ENCODE measurements at regions not wholly inside any gene's neighbourhood (a gene's known extent, or its start where the extent isn't known, plus 50 kb on each side); places are given as distances from the start of the nearest gene placed in this dataset.
A peak's percentile ranks its signal among the peaks of the same experiment; 100 is the strongest.
"Not testable (repeated sequence)": the region's sequence is repeated elsewhere in the genome, so short reads cannot be mapped to it uniquely, and the experiment has no call there.

GRCh38 chr14:22202313-22202712, 386.7 kb downstream of the DAD1 start:
- CTCF ChIA-PET, result interaction anchor here in 1 of 2 donors (0.6 kb wide), 1 partner anchor 33 kb away, joined by 3 read pairs; no protein-coding TSS in a partner anchor
- peak overlapping the region; percentile 68 to 80 for H3K27ac Mint-ChIP-seq

GRCh38 chr14:22200977-22201605, 387.9 kb downstream of the DAD1 start:
- no peaks in the 10 kb centered on the region for H3K9me3 ChIP-seq
- no peak overlapping the region for H3K27ac ChIP-seq (ENCODE audit: low read length)
- ATAC-seq (replicated peaks in 1 of 4), result peak; percentile 27 to 81 (median 66)
- no peaks in the 10 kb centered on the region for H3K36me3 ChIP-seq (ENCODE audit: control insufficient read depth in 2 of 2, extremely low read depth in 1 of 2, insufficient read depth in 1 of 2, low read length in 1 of 2)
- ChIA-PET POLR2A (interaction anchor here in 1 of 2 donors (0.6 kb wide), 1 partner anchor 288 kb away, joined by 3 read pairs; no protein-coding TSS in a partner anchor), CTCF (interaction anchor here in 1 of 2 donors (0.6 to 2.4 kb wide), 15 partner anchors 17 to 654 kb away, joined by 3 to 21 read pairs (median 5); no protein-coding TSS in a partner anchor)
- no peaks in the 10 kb centered on the region for H3K27me3 Mint-ChIP-seq
- peak in 1 of 35 experiments; percentile 60 for DNase-seq
- H3K4me3 Mint-ChIP-seq, result no peak overlapping the region
- H3K27me3 ChIP-seq (replicated peaks in 1 of 2; ENCODE audit: control insufficient read depth in 2 of 2, extremely low read depth in 1 of 2, insufficient read depth in 2 of 2, low read length in 1 of 2), result no peaks in the 10 kb centered on the region
- H3K4me1 Mint-ChIP-seq, result peaks cover 3 to 7% (median 4%) of the 10 kb centered on the region in 3 donors
- no CpG with 5 or more reads among the region's 1 CpG for WGBS (ENCODE audit: insufficient coverage)
- no peaks in the 10 kb centered on the region for H3K9me3 Mint-ChIP-seq
- H3K4me1 ChIP-seq (ENCODE audit: control insufficient read depth in 1 of 2, extremely low read depth in 1 of 2, insufficient read depth in 2 of 2, low read length in 2 of 2), result no peaks in the 10 kb centered on the region
- H3K4me3 ChIP-seq (ENCODE audit: control insufficient read depth in 1 of 2, extremely low read depth in 1 of 2, low read length in 1 of 2), result no peak overlapping the region
- H3K36me3 Mint-ChIP-seq, result no peaks in the 10 kb centered on the region
- H3K27ac Mint-ChIP-seq, result no peak overlapping the region

More at GRCh38 chr14:22202313-22202712, 386.7 kb downstream of the DAD1 start:
- Mint-ChIP-seq H3K4me3 (peak overlapping the region; percentile 58 to 70 (median 70)), H3K27me3 (no peaks in the 10 kb centered on the region), H3K9me3 (no peaks in the 10 kb centered on the region), H3K36me3 (no peaks in the 10 kb centered on the region), H3K4me1 (peaks cover 3 to 7% (median 4%) of the 10 kb centered on the region in 3 donors)
- Histone ChIP-seq H3K36me3 (ENCODE audit: control insufficient read depth in 2 of 2, extremely low read depth in 1 of 2, insufficient read depth in 1 of 2, low read length in 1 of 2) (no peaks in the 10 kb centered on the region), H3K9me3 (no peaks in the 10 kb centered on the region), H3K27me3 (replicated peaks in 1 of 2; ENCODE audit: control insufficient read depth in 2 of 2, extremely low read depth in 1 of 2, insufficient read depth in 2 of 2, low read length in 1 of 2) (no peaks in the 10 kb centered on the region), H3K27ac (ENCODE audit: low read length) (no peak overlapping the region), H3K4me3 (ENCODE audit: control insufficient read depth in 1 of 2, extremely low read depth in 1 of 2, low read length in 1 of 2) (peak overlapping the region in 1 of 2 donors; percentile 10), H3K4me1 (ENCODE audit: control insufficient read depth in 1 of 2, extremely low read depth in 1 of 2, insufficient read depth in 2 of 2, low read length in 2 of 2) (no peaks in the 10 kb centered on the region)
- DNase-seq, result no peak
- ATAC-seq (replicated peaks in 1 of 4), result no peak
- WGBS (ENCODE audit: insufficient coverage), result no CpG with 5 or more reads among the region's 2 CpGs
- POLR2A ChIA-PET, result no interaction called here

GRCh38 chr14:22200131-22200530, 388.9 kb downstream of the DAD1 start:
- H3K27me3 ChIP-seq (replicated peaks in 1 of 2; ENCODE audit: control insufficient read depth in 2 of 2, extremely low read depth in 1 of 2, insufficient read depth in 2 of 2, low read length in 1 of 2); ATAC-seq (replicated peaks in 1 of 4); POLR2A ChIA-PET; H3K4me1 Mint-ChIP-seq; DNase-seq; H3K9me3 Mint-ChIP-seq; H3K4me3 ChIP-seq (ENCODE audit: control insufficient read depth in 1 of 2, extremely low read depth in 1 of 2, low read length in 1 of 2); H3K4me1 ChIP-seq (ENCODE audit: control insufficient read depth in 1 of 2, extremely low read depth in 1 of 2, insufficient read depth in 2 of 2, low read length in 2 of 2); H3K27me3 Mint-ChIP-seq; H3K9me3 ChIP-seq; H3K27ac Mint-ChIP-seq; H3K36me3 Mint-ChIP-seq; H3K4me3 Mint-ChIP-seq; H3K27ac ChIP-seq (ENCODE audit: low read length); H3K36me3 ChIP-seq (ENCODE audit: control insufficient read depth in 2 of 2, extremely low read depth in 1 of 2, insufficient read depth in 1 of 2, low read length in 1 of 2): not testable (repeated sequence)
- no CpG with 5 or more reads among the region's 2 CpGs for WGBS (ENCODE audit: insufficient coverage)
- CTCF ChIA-PET, result interaction anchor here (0.6 to 2.4 kb wide), 4 partner anchors 22 to 43 kb away, joined by 3 to 21 read pairs (median 7); no protein-coding TSS in a partner anchor

- Histone ChIP-seq H3K9me3 (no peaks in the 10 kb centered on the region), H3K4me3 (ENCODE audit: control insufficient read depth in 1 of 2, extremely low read depth in 1 of 2, low read length in 1 of 2) (no peak overlapping the region), H3K4me1 (ENCODE audit: control insufficient read depth in 1 of 2, extremely low read depth in 1 of 2, insufficient read depth in 2 of 2, low read length in 2 of 2) (peaks cover 0 to 5% of the 10 kb centered on the region in 2 experiments), H3K27ac (ENCODE audit: low read length) (no peak overlapping the region), H3K27me3 (replicated peaks in 1 of 2; ENCODE audit: control insufficient read depth in 2 of 2, extremely low read depth in 1 of 2, insufficient read depth in 2 of 2, low read length in 1 of 2) (no peaks in the 10 kb centered on the region), H3K36me3 (ENCODE audit: control insufficient read depth in 2 of 2, extremely low read depth in 1 of 2, insufficient read depth in 1 of 2, low read length in 1 of 2) (no peaks in the 10 kb centered on the region)
- ATAC-seq (replicated peaks in 1 of 4), result no peak
- H3K36me3 Mint-ChIP-seq, result no peaks in the 10 kb centered on the region
- no peaks in the 10 kb centered on the region for H3K27me3 Mint-ChIP-seq
- H3K27ac Mint-ChIP-seq, result no peak overlapping the region
- ChIA-PET POLR2A (no interaction called here), CTCF (no interaction called here)
- no peaks in the 10 kb centered on the region for H3K4me1 Mint-ChIP-seq
- no peak overlapping the region for H3K4me3 Mint-ChIP-seq
- no peak for DNase-seq
- no CpG with 5 or more reads among the region's 2 CpGs for WGBS (ENCODE audit: insufficient coverage)
- no peaks in the 10 kb centered on the region for H3K9me3 Mint-ChIP-seq
These were observed 394.4 kb downstream of the DAD1 start for GRCh38 chr14:22194664-22195063.

GRCh38 chr14:22190411-22191191, 398.4 kb downstream of the DAD1 start:
- no CpG with 5 or more reads among the region's 10 CpGs for WGBS (ENCODE audit: insufficient coverage)
- Histone ChIP-seq H3K27me3 (replicated peaks in 1 of 2; ENCODE audit: control insufficient read depth in 2 of 2, extremely low read depth in 1 of 2, insufficient read depth in 2 of 2, low read length in 1 of 2) (no peaks in the 10 kb centered on the region), H3K36me3 (ENCODE audit: control insufficient read depth in 2 of 2, extremely low read depth in 1 of 2, insufficient read depth in 1 of 2, low read length in 1 of 2) (no peaks in the 10 kb centered on the region), H3K4me1 (ENCODE audit: control insufficient read depth in 1 of 2, extremely low read depth in 1 of 2, insufficient read depth in 2 of 2, low read length in 2 of 2) (peaks cover 0 to 5% of the 10 kb centered on the region in 2 experiments), H3K4me3 (ENCODE audit: control insufficient read depth in 1 of 2, extremely low read depth in 1 of 2, low read length in 1 of 2) (no peak overlapping the region), H3K9me3 (no peaks in the 10 kb centered on the region), H3K27ac (ENCODE audit: low read length) (no peak overlapping the region)
- no peak overlapping the region for H3K4me3 Mint-ChIP-seq
- POLR2A ChIA-PET, result no interaction called here
- ATAC-seq (replicated peaks in 1 of 4) (no peak), DNase-seq (no peak)
- H3K9me3 Mint-ChIP-seq, result no peaks in the 10 kb centered on the region
- CTCF ChIA-PET, result no interaction called here
- H3K27ac Mint-ChIP-seq, result no peak overlapping the region
- no peaks in the 10 kb centered on the region for H3K4me1 Mint-ChIP-seq
- H3K27me3 Mint-ChIP-seq, result no peaks in the 10 kb centered on the region
- H3K36me3 Mint-ChIP-seq, result no peaks in the 10 kb centered on the region

- no peaks in the 10 kb centered on the region for H3K9me3 Mint-ChIP-seq
- no peak overlapping the region for H3K4me3 Mint-ChIP-seq
- Histone ChIP-seq H3K27ac (ENCODE audit: low read length) (no peak overlapping the region), H3K4me1 (ENCODE audit: control insufficient read depth in 1 of 2, extremely low read depth in 1 of 2, insufficient read depth in 2 of 2, low read length in 2 of 2) (peaks cover 0 to 5% of the 10 kb centered on the region in 2 experiments), H3K36me3 (ENCODE audit: control insufficient read depth in 2 of 2, extremely low read depth in 1 of 2, insufficient read depth in 1 of 2, low read length in 1 of 2) (no peaks in the 10 kb centered on the region), H3K27me3 (replicated peaks in 1 of 2; ENCODE audit: control insufficient read depth in 2 of 2, extremely low read depth in 1 of 2, insufficient read depth in 2 of 2, low read length in 1 of 2) (no peaks in the 10 kb centered on the region), H3K4me3 (ENCODE audit: control insufficient read depth in 1 of 2, extremely low read depth in 1 of 2, low read length in 1 of 2) (no peak overlapping the region), H3K9me3 (no peaks in the 10 kb centered on the region)
- no peaks in the 10 kb centered on the region for H3K27me3 Mint-ChIP-seq
- ChIA-PET CTCF (no interaction called here), POLR2A (no interaction called here)
- WGBS (ENCODE audit: insufficient coverage), result no CpG with 5 or more reads among the region's 3 CpGs
- H3K36me3 Mint-ChIP-seq, result no peaks in the 10 kb centered on the region
- H3K4me1 Mint-ChIP-seq, result no peaks in the 10 kb centered on the region
- H3K27ac Mint-ChIP-seq, result no peak overlapping the region
- no peak for ATAC-seq (replicated peaks in 1 of 4)
- no peak for DNase-seq
These were observed 399.1 kb downstream of the DAD1 start for GRCh38 chr14:22189881-22190280.

Measured in T-cell (primary cell).